Kidney (tissue), 13 donors: ENCODE measurements at regions not wholly inside any gene's neighbourhood (a gene's known extent, or its start where the extent isn't known, plus 50 kb on each side); places are given as distances from the start of the nearest gene placed in this dataset.
"Not testable (repeated sequence)": the region's sequence is repeated elsewhere in the genome, so short reads cannot be mapped to it uniquely, and the experiment has no call there.

ENCODE experiments used
- DNase-seq, 5 donors: peaks; one replicate each; pipeline ENCODE4 v3.0.0-alpha.2; 2013 to 2020
- FAIRE-seq: peaks from 2 replicates; lab custom pipeline; 2012; peaks lifted over from hg19 to GRCh38; lab: Jason Lieb, UNC
- H3K27ac ChIP-seq, 2 donors: one replicate each; pipeline ENCODE4 v1.7.0; 2013; ENCODE audit warnings: low read depth in 2 of 2, low read length in 2 of 2, inconsistent platforms in 1 of 2
- H3K27me3 ChIP-seq: one replicate; pipeline ENCODE4 v1.7.1; 2013; ENCODE audit warnings: low read length, inconsistent platforms; ENCODE audit not compliant: control insufficient read depth, insufficient read depth
- H3K36me3 ChIP-seq, 3 donors: one replicate each; pipeline versions ENCODE4 v1.7.0 to v1.7.1; 2013; ENCODE audit warnings: low read length in 3 of 3, control low read depth in 1 of 3, inconsistent platforms in 1 of 3; ENCODE audit not compliant: insufficient read depth in 3 of 3, control insufficient read depth in 2 of 3
- H3K4me1 ChIP-seq, 3 donors: one replicate each; pipeline versions ENCODE4 v1.7.0 to v1.7.1; 2013; ENCODE audit warnings: low read length in 3 of 3, inconsistent platforms in 1 of 3, low read depth in 1 of 3; ENCODE audit not compliant: control insufficient read depth in 2 of 3, insufficient read depth in 2 of 3
- H3K4me3 ChIP-seq, 3 donors: one replicate each; pipeline versions ENCODE4 v1.7.0 to v1.8.1; 2013; ENCODE audit warnings: low read length in 3 of 3, control low read depth in 1 of 3, inconsistent platforms in 1 of 3
- H3K9ac ChIP-seq, 3 donors: one replicate each; pipeline versions ENCODE4 v1.7.0 to v1.7.1; 2013; ENCODE audit warnings: low read length in 3 of 3, control low read depth in 1 of 3, inconsistent platforms in 1 of 3
- H3K9me3 ChIP-seq, 3 donors: one replicate each; pipeline versions ENCODE4 v1.7.0 to v1.7.1; 2013; ENCODE audit warnings: low read length in 3 of 3, control low read depth in 1 of 3, inconsistent platforms in 1 of 3; ENCODE audit not compliant: control insufficient read depth in 2 of 3, insufficient read depth in 1 of 3
- CTCF ChIP-seq: IDR thresholded peaks from 3 replicates; pipeline ENCODE4 v1.5.1; 2012; ENCODE audit warnings: mild to moderate bottlenecking, moderate library complexity, borderline replicate concordance; ENCODE audit not compliant: insufficient read depth; ENCODE audit errors: extremely low read depth
- intact Hi-C: fragments of 100-400 bp; cut with DNase I; formaldehyde crosslinking; loops from one replicate; pipeline ENCODE4 v1.11.1; 2022
- donor health status: control.
- donor health status: control.
- donor health status: control.
- donor health status: control.
- donor health status: control.
- donor health status: DM: yes; HTN: yes; CAD: no.
- donor health status: Normal renal cell carcinoma (clear cell type).

- FAIRE-seq: no peak
- H3K27me3 ChIP-seq: no peaks in the 10 kb centered on the region
- H3K27ac ChIP-seq: no peak overlapping the region
- H3K4me3 ChIP-seq: no peak overlapping the region
- no peak overlapping the region for H3K9ac ChIP-seq
- intact Hi-C loops: no loop called here
- no peak for DNase-seq
- no peaks in the 10 kb centered on the region for H3K36me3 ChIP-seq
- H3K9me3 ChIP-seq: no peaks in the 10 kb centered on the region
- no peak for TF ChIP-seq CTCF
- H3K4me1 ChIP-seq: peaks cover 0 to 6% (median 0%) of the 10 kb centered on the region in 3 donors
These were observed 62.4 kb upstream of the BCL2L14 start for GRCh38 chr12:12008232-12008850.

GRCh38 chr12:12008931-12009611 lies 61.7 kb upstream of the BCL2L14 start:
- intact Hi-C loops: no loop called here
- no peak for FAIRE-seq
- no peaks in the 10 kb centered on the region for H3K9me3 ChIP-seq
- H3K4me3 ChIP-seq: no peak overlapping the region
- no peaks in the 10 kb centered on the region for H3K36me3 ChIP-seq
- H3K9ac ChIP-seq: no peak overlapping the region
- H3K4me1 ChIP-seq: peaks cover 0 to 6% (median 0%) of the 10 kb centered on the region in 3 donors
- H3K27ac ChIP-seq: no peak overlapping the region
- no peak for TF ChIP-seq CTCF
- no peaks in the 10 kb centered on the region for H3K27me3 ChIP-seq
- DNase-seq: peak in 4 of 5 donors; percentile 83 to 92 (median 86)

- intact Hi-C loops, FAIRE-seq, H3K27me3 ChIP-seq, H3K36me3 ChIP-seq, DNase-seq, H3K9me3 ChIP-seq, H3K4me1 ChIP-seq, H3K9ac ChIP-seq: not testable (repeated sequence)
- Histone ChIP-seq H3K27ac (peak overlapping the region in 1 of 2 donors; percentile 47), H3K4me3 (peak overlapping the region in 1 of 3 donors; percentile 29)
These were observed 60.9 kb upstream of the BCL2L14 start for GRCh38 chr12:12009749-12010276.
